K562 (cell line): ENCODE measurements at regions not wholly inside any gene's neighbourhood (a gene's known extent, or its start where the extent isn't known, plus 50 kb on each side); places are given as distances from the start of the nearest gene placed in this dataset.
A peak's percentile ranks its signal among the peaks of the same experiment; 100 is the strongest.

Experiments used
- ATAC-seq: fragments of 200-7000 bp; cut with Tn5 transposase; 3 replicates; pipeline ENCODE4 v1.9.1; 2020; ENCODE audit warnings: moderate library complexity
- BruUV-seq: library from RNA; stranded (reverse); fragments of 400-500 nt; replicated peaks from 2 replicates; lab custom pipeline; 2021; lab: Mats Ljungman, UMichigan
- CTCF ChIA-PET: fragments of 300-600 bp; formaldehyde crosslinking; extraction: SDS; loops from one replicate; lab custom pipeline; 2021; ENCODE audit warnings: low intra/inter-chr PET ratio; lab: Yijun Ruan, JAX
- POLR2A ChIA-PET: fragments of 300-600, 350-650 bp; sonication (Branson Sonifier 250); formaldehyde crosslinking; extraction: SDS; loops from one replicate; lab custom pipeline; 2021; ENCODE audit warnings: antibody characterized with exemption, inconsistent platforms; lab: Yijun Ruan, JAX
- DNase-seq, 4 experiments: peaks; one replicate each; pipeline versions ENCODE4 v3.0.0 to v3.0.0-alpha.2; 2011 to 2018; ENCODE audit warnings: low spot score in 3 of 4, mixed read lengths in 3 of 4; ENCODE audit errors: extremely low read depth in 1 of 4
- FAIRE-seq: peaks from 2 replicates; lab custom pipeline; 2011; peaks lifted over from hg19 to GRCh38; lab: Jason Lieb, UNC
- H2AFZ ChIP-seq: 2 replicates; pipeline ENCODE4 v1.6.0; 2011; ENCODE audit warnings: low read depth, low read length, control low read depth, inconsistent platforms
- H3K27ac ChIP-seq: fragments of 200-600 bp; 3 replicates; pipeline ENCODE4 v1.8.0; 2011; ENCODE audit warnings: low read depth, mild to moderate bottlenecking, control low read depth, inconsistent platforms, low read length, moderate library complexity, mixed read lengths; ENCODE audit errors: extremely low read depth
- H3K27me3 ChIP-seq, 2 experiments: fragments of 300-600 bp in 1 of 2; 2 replicates in 1 of 2; 3 replicates in 1 of 2; pipeline versions ENCODE4 v1.6.0 to v1.8.0; 2011; ENCODE audit warnings: inconsistent platforms in 2 of 2, low read length in 2 of 2, mild to moderate bottlenecking in 1 of 2, mixed read lengths in 1 of 2, moderate library complexity in 1 of 2; ENCODE audit not compliant: control insufficient read depth in 2 of 2, insufficient read depth in 2 of 2
- H3K36me3 ChIP-seq: fragments of 300-600 bp; 3 replicates; pipeline ENCODE4 v1.8.0; 2011; ENCODE audit warnings: mild to moderate bottlenecking, low read length, inconsistent platforms; ENCODE audit not compliant: control insufficient read depth, insufficient read depth
- H3K4me1 ChIP-seq, 2 experiments: fragments of 200-600 bp in 1 of 2; replicated peaks in 1 of 2; 2 replicates in 1 of 2; 3 replicates in 1 of 2; pipeline versions ENCODE4 v1.5.1 to v1.8.0; 2011; ENCODE audit warnings: inconsistent platforms in 2 of 2, low read length in 2 of 2, mild to moderate bottlenecking in 1 of 2, mixed read lengths in 1 of 2, moderate library complexity in 1 of 2; ENCODE audit not compliant: control insufficient read depth in 2 of 2, insufficient read depth in 2 of 2
- H3K4me2 ChIP-seq: 2 replicates; pipeline ENCODE4 v1.6.1; 2011; ENCODE audit warnings: low read length, control low read depth, inconsistent platforms, mixed read lengths; ENCODE audit not compliant: insufficient read depth
- H3K4me3 ChIP-seq: fragments of 200-600 bp; sonication (generic), shearing (Covaris generic); 2 replicates; pipeline ENCODE4 v1.5.1; 2016; ENCODE audit warnings: control low read depth, inconsistent platforms
- H3K79me2 ChIP-seq: fragments of 200-600 bp; 3 replicates; pipeline ENCODE4 v1.8.0; 2011; ENCODE audit warnings: low read length, inconsistent platforms; ENCODE audit not compliant: control insufficient read depth, insufficient read depth
- H3K9ac ChIP-seq, 2 experiments: 2 replicates each; pipeline versions ENCODE4 v1.6.0 to v1.6.1; 2011; ENCODE audit warnings: low read depth in 2 of 2, low read length in 2 of 2, control low read depth in 1 of 2, inconsistent platforms in 1 of 2, mild to moderate bottlenecking in 1 of 2, mixed read lengths in 1 of 2; ENCODE audit not compliant: insufficient read depth in 1 of 2
- H3K9me1 ChIP-seq: one replicate; pipeline ENCODE4 v1.6.0; 2011; ENCODE audit warnings: inconsistent platforms, mild to moderate bottlenecking, low read length, moderate library complexity; ENCODE audit not compliant: control insufficient read depth, insufficient read depth
- H3K9me3 ChIP-seq: replicated peaks from 2 replicates; pipeline ENCODE4 v1.5.1; 2011; ENCODE audit warnings: low read depth, low read length, inconsistent platforms; ENCODE audit not compliant: control insufficient read depth, insufficient read depth
- H4K20me1 ChIP-seq: replicated peaks from 2 replicates; pipeline ENCODE4 v1.6.1; 2011; ENCODE audit warnings: low read length, inconsistent platforms, mixed read lengths; ENCODE audit not compliant: control insufficient read depth, insufficient read depth
- ARHGAP35 ChIP-seq: fragments of 450-650 bp; IDR thresholded peaks from 2 replicates; pipeline ENCODE4 v1.6.1; 2018; ENCODE audit not compliant: partially characterized antibody
- CBFA2T3 ChIP-seq: fragments of 450-650 bp; IDR thresholded peaks from 2 replicates; pipeline ENCODE4 v1.6.1; 2017
- FOXP1 ChIP-seq: sonication (generic); formaldehyde crosslinking; IDR thresholded peaks from 2 replicates; pipeline ENCODE4 v1.8.0; 2022; ENCODE audit warnings: mild to moderate bottlenecking, missing genetic modification reagents
- GTF2A2 ChIP-seq: IDR thresholded peaks from 2 replicates; pipeline ENCODE4 v1.6.1; 2016; ENCODE audit warnings: mild to moderate bottlenecking, missing genetic modification characterization, missing compliant biosample characterization
- NRF1 ChIP-seq, 2 experiments: fragments of 450-650 bp; IDR thresholded peaks in 1 of 2; conservative IDR thresholded peaks in 1 of 2; 2 replicates each; pipeline ENCODE4 v1.6.1; 2014; ENCODE audit warnings: mild to moderate bottlenecking in 2 of 2
- OTX1 ChIP-seq: fragments of 450-650 bp; formaldehyde crosslinking; IDR thresholded peaks from 2 replicates; pipeline ENCODE4 v1.4.0; 2022; ENCODE audit warnings: mild to moderate bottlenecking
- ZNF561 ChIP-seq: fragments of 450-650 bp; formaldehyde crosslinking; conservative IDR thresholded peaks from 2 replicates; pipeline ENCODE4 v1.4.0; 2020; ENCODE audit warnings: mild to moderate bottlenecking, moderate library complexity
- WGBS: fragments of 100-300 bp; shearing (Covaris generic); methylation state at CpG from one replicate; pipeline ENCODE4 v1.1.6; 2016; ENCODE audit warnings: low coverage, mixed read lengths; ENCODE audit not compliant: insufficient coverage; ENCODE audit errors: missing lambda C conversion rate; 5-methylcytosine and 5-hydroxymethylcytosine counted together
- in situ Hi-C: fragments of 300-500 bp; cut with MboI; formaldehyde crosslinking; loops from 4 replicates; pipeline ENCODE4 v1.15.0; 2018; ENCODE audit warnings: inconsistent platforms, mixed read lengths
- intact Hi-C: fragments of 100-400 bp; cut with micrococcal nuclease; formaldehyde crosslinking; loops from 2 replicates; pipeline ENCODE4 v1.14.2; 2022

DNA sequence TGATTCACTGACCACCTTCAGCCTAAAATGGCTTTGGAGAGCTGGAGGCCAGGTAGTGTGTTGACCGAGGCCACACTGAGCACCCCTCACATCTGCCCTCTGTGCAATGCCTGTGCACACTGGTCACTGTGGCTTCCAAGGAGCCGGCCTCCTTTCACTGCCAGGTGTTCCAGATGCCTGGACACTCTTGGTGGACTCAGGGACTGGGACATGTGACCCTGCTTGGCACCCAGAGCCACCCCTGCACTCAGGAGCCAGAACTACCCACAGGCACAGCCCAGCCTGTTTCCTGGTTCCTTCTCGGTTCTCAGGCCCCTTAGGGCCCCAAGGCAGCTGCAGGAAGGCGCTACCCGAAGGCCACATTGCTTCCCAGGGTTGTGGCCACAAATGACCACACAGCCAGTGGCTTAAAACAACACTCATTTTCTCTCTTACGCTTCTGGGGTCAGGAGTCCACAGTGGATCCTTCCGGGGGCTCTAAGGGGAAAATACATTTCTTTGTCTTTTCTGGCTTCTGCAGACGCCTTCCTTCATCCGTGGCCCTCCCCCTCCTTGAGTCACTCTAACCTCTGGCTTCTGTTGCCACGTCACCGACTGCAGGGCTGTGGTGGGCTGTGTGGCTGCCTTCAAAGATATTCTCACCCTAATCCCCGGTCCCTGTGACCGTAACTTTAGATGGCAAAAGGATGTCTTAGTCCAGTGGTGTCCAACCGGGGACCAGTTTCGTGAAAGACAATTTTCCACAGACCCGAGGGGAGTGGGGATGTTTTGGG lies 78.6 kb downstream of the ASB1 start (continued):
- TF ChIP-seq ARHGAP35 (no peak), OTX1 (no peak), GTF2A2 (tag) (no peak), FOXP1 (CRISPR knock-in tag) (no peak), CBFA2T3 (peak; percentile 11; the same call in 1 of the 2 replicates)

DNA sequence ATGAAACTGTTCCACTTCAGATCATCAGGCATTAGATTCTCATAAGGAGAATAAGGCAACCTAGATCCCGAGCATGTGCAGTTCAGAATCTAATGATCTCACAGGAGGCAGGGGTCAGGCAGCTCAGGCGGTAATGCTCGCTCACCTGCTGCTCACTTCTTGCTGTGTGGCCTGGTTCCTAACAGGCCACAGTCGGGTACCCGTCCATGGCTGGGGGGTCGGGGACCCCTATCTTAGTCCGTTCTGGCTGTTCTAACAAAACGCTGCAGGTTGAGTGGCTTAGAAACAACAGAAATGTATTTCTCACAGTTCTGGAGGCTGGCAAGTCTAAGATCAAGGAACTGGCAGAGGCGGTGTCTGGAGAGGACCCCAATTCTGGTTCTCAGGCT lies 79.2 kb downstream of the ASB1 start:
- H2AFZ ChIP-seq = no peak overlapping the region
- no peak overlapping the region for H3K4me3 ChIP-seq
- no peaks in the 10 kb centered on the region for H3K36me3 ChIP-seq
- POLR2A ChIA-PET = no interaction called here
- no peak for ATAC-seq
- BruUV-seq = no TSS peak
- WGBS = 1% methylated on average over 9 of the region's 9 CpGs
- FAIRE-seq = no peak
- peaks cover 15 to 58% of the 10 kb centered on the region in 2 experiments for H3K27me3 ChIP-seq
- CTCF ChIA-PET = no interaction called here
- peaks cover 0 to 5% of the 10 kb centered on the region in 2 experiments; a peak in 1 of 5 replicates for H3K4me1 ChIP-seq
- H3K79me2 ChIP-seq = no peaks in the 10 kb centered on the region
- intact Hi-C loops (no loop called here), in situ Hi-C loops (no loop called here)
- TF ChIP-seq NRF1 (conservative IDR thresholded peaks at IDR 0.05 in 1 of 2, IDR thresholded peaks at IDR 0.05 in 1 of 2) (0 out of 4 replicates have a peak, but pooled peaks have one; percentile 12 to 13), ZNF561 (CRISPR knock-in tag) (no peak)
- H4K20me1 ChIP-seq = no peaks in the 10 kb centered on the region
- DNase-seq = no peak
- no peaks in the 10 kb centered on the region for H3K9me1 ChIP-seq
- no peak overlapping the region for H3K4me2 ChIP-seq
- no peak overlapping the region for H3K27ac ChIP-seq
- no peak overlapping the region for H3K9ac ChIP-seq
- H3K9me3 ChIP-seq = no peaks in the 10 kb centered on the region
